ENCODE measurements at regions not wholly inside any gene's neighbourhood (a gene's known extent, or its start where the extent isn't known, plus 50 kb on each side); places are given as distances from the start of the nearest gene placed in this dataset.

- Histone ChIP-seq H3K9ac (ENCODE audit: low read depth, low read length, poor library complexity, severe bottlenecking) (no peak overlapping the region), H3K9me3 (ENCODE audit: insufficient read depth, low read depth, low read length) (no peaks in the 10 kb centered on the region), H3K79me2 (ENCODE audit: insufficient read depth, low read length) (no peaks in the 10 kb centered on the region), H3K9me2 (replicated peaks; ENCODE audit: low read depth, low read length) (no peaks in the 10 kb centered on the region), H2AFZ (ENCODE audit: low read length) (no peak overlapping the region), H3K4me1 (ENCODE audit: insufficient read depth, low read length, poor library complexity, severe bottlenecking) (no peaks in the 10 kb centered on the region), H3K4me3 (ENCODE audit: low read length, poor library complexity, severe bottlenecking) (no peak overlapping the region), H3K36me3 (ENCODE audit: insufficient read depth, low read length) (no peaks in the 10 kb centered on the region), H4K20me1 (ENCODE audit: insufficient read depth, low read length, poor library complexity, severe bottlenecking) (no peaks in the 10 kb centered on the region), H3F3A (ENCODE audit: low read depth) (no peaks in the 10 kb centered on the region), H3K27me3 (ENCODE audit: insufficient read depth, low read length, poor library complexity, severe bottlenecking) (no peaks in the 10 kb centered on the region), H3K4me2 (ENCODE audit: low read depth, low read length, poor library complexity, severe bottlenecking) (no peak overlapping the region)
- no peak for TF ChIP-seq EZH2phosphoT487 (IDR thresholded peaks at IDR 0.05; ENCODE audit: borderline replicate concordance)
- no peak for TF ChIP-seq CTCF (conservative IDR thresholded peaks at IDR 0.05; ENCODE audit: low read length)
These were observed 255.8 kb downstream of the SLCO4C1 start for GRCh38 chr5:102040326-102040725.

- Histone ChIP-seq H3K4me2 (ENCODE audit: low read depth, low read length, poor library complexity, severe bottlenecking) (no peak overlapping the region), H3K27me3 (ENCODE audit: insufficient read depth, low read length, poor library complexity, severe bottlenecking) (no peaks in the 10 kb centered on the region), H3K4me3 (ENCODE audit: low read length, poor library complexity, severe bottlenecking) (no peak overlapping the region), H3K4me1 (ENCODE audit: insufficient read depth, low read length, poor library complexity, severe bottlenecking) (no peaks in the 10 kb centered on the region), H2AFZ (ENCODE audit: low read length) (no peak overlapping the region), H4K20me1 (ENCODE audit: insufficient read depth, low read length, poor library complexity, severe bottlenecking) (no peaks in the 10 kb centered on the region), H3K9me2 (replicated peaks; ENCODE audit: low read depth, low read length) (no peaks in the 10 kb centered on the region), H3K9ac (ENCODE audit: low read depth, low read length, poor library complexity, severe bottlenecking) (no peak overlapping the region), H3K79me2 (ENCODE audit: insufficient read depth, low read length) (no peaks in the 10 kb centered on the region), H3K9me3 (ENCODE audit: insufficient read depth, low read depth, low read length) (no peaks in the 10 kb centered on the region), H3K36me3 (ENCODE audit: insufficient read depth, low read length) (no peaks in the 10 kb centered on the region), H3F3A (ENCODE audit: low read depth) (no peaks in the 10 kb centered on the region)
- no peak for TF ChIP-seq EZH2phosphoT487 (IDR thresholded peaks at IDR 0.05; ENCODE audit: borderline replicate concordance)
These were observed 259.2 kb downstream of the SLCO4C1 start for GRCh38 chr5:102036927-102037326.

DNA sequence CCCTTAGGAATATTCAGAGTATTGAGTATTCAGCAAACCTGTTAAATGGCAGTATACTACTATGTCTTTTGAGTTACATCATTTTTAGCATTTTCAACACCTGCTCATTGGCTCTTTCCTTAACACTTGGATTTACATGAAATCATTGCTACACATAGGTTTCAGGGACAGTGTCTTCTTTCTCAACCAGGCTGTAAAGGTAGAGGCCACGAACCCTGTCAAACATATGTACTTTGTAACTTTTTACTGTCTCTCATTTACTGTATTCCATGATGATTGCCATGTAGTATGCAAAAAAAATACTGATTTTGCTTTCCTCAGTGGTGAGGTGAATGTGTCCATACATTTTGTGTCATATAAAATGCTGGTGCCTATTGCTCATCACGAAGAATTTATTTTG is 264.4 kb downstream of the SLCO4C1 start:
- no peaks in the 10 kb centered on the region for H3K9me3 ChIP-seq (ENCODE audit: insufficient read depth, low read depth, low read length)
- H3K9me2 ChIP-seq (replicated peaks; ENCODE audit: low read depth, low read length) = no peaks in the 10 kb centered on the region
- TF ChIP-seq EZH2phosphoT487 (IDR thresholded peaks at IDR 0.05; ENCODE audit: borderline replicate concordance) (no peak), CTCF (conservative IDR thresholded peaks at IDR 0.05; ENCODE audit: low read length) (no peak)
- H3K4me2 ChIP-seq (ENCODE audit: low read depth, low read length, poor library complexity, severe bottlenecking) = no peak overlapping the region
- H2AFZ ChIP-seq (ENCODE audit: low read length) = no peak overlapping the region
- no peak overlapping the region for H3K4me3 ChIP-seq (ENCODE audit: low read length, poor library complexity, severe bottlenecking)
- no peak overlapping the region for H3K9ac ChIP-seq (ENCODE audit: low read depth, low read length, poor library complexity, severe bottlenecking)
- H3K4me1 ChIP-seq (ENCODE audit: insufficient read depth, low read length, poor library complexity, severe bottlenecking) = no peaks in the 10 kb centered on the region
- H4K20me1 ChIP-seq (ENCODE audit: insufficient read depth, low read length, poor library complexity, severe bottlenecking) = no peaks in the 10 kb centered on the region
- no peaks in the 10 kb centered on the region for H3K36me3 ChIP-seq (ENCODE audit: insufficient read depth, low read length)
- H3F3A ChIP-seq (ENCODE audit: low read depth) = no peaks in the 10 kb centered on the region
- no peaks in the 10 kb centered on the region for H3K27me3 ChIP-seq (ENCODE audit: insufficient read depth, low read length, poor library complexity, severe bottlenecking)
- no peaks in the 10 kb centered on the region for H3K79me2 ChIP-seq (ENCODE audit: insufficient read depth, low read length)

GRCh38 chr5:102018690-102019089 is 277.4 kb downstream of the SLCO4C1 start:
- TF ChIP-seq CTCF (conservative IDR thresholded peaks at IDR 0.05; ENCODE audit: low read length) (no peak), EZH2phosphoT487 (IDR thresholded peaks at IDR 0.05; ENCODE audit: borderline replicate concordance) (no peak)
- Histone ChIP-seq H3K27me3 (ENCODE audit: insufficient read depth, low read length, poor library complexity, severe bottlenecking) (no peaks in the 10 kb centered on the region), H3K4me1 (ENCODE audit: insufficient read depth, low read length, poor library complexity, severe bottlenecking) (no peaks in the 10 kb centered on the region), H3K4me2 (ENCODE audit: low read depth, low read length, poor library complexity, severe bottlenecking) (no peak overlapping the region), H3K9ac (ENCODE audit: low read depth, low read length, poor library complexity, severe bottlenecking) (no peak overlapping the region), H3K9me2 (replicated peaks; ENCODE audit: low read depth, low read length) (no peaks in the 10 kb centered on the region), H3F3A (ENCODE audit: low read depth) (no peaks in the 10 kb centered on the region), H2AFZ (ENCODE audit: low read length) (no peak overlapping the region), H3K9me3 (ENCODE audit: insufficient read depth, low read depth, low read length) (no peaks in the 10 kb centered on the region), H4K20me1 (ENCODE audit: insufficient read depth, low read length, poor library complexity, severe bottlenecking) (no peaks in the 10 kb centered on the region), H3K4me3 (ENCODE audit: low read length, poor library complexity, severe bottlenecking) (no peak overlapping the region), H3K79me2 (ENCODE audit: insufficient read depth, low read length) (no peaks in the 10 kb centered on the region), H3K36me3 (ENCODE audit: insufficient read depth, low read length) (no peaks in the 10 kb centered on the region)
